ENCODE measurements at regions not wholly inside any gene's neighbourhood (a gene's known extent, or its start where the extent isn't known, plus 50 kb on each side); places are given as distances from the start of the nearest gene placed in this dataset.

- Histone ChIP-seq H3K9me2 (replicated peaks; ENCODE audit: insufficient read depth, low read length) (no peaks in the 10 kb centered on the region), H3K9ac (ENCODE audit: low read length) (no peak overlapping the region), H3K4me3 (ENCODE audit: insufficient read depth, low read length, poor library complexity, severe bottlenecking) (no peak overlapping the region), H4K20me1 (ENCODE audit: low read depth, low read length) (no peaks in the 10 kb centered on the region), H3K27ac (ENCODE audit: low read depth, low read length) (no peak overlapping the region), H2AFZ (ENCODE audit: low read depth, low read length, severe bottlenecking) (no peak overlapping the region), H3K27me3 (ENCODE audit: low read length) (no peaks in the 10 kb centered on the region), H3F3A (ENCODE audit: insufficient read depth) (no peaks in the 10 kb centered on the region), H3K79me2 (ENCODE audit: insufficient read depth, low read length) (no peaks in the 10 kb centered on the region), H3K4me2 (ENCODE audit: low read depth, low read length, poor library complexity, severe bottlenecking) (no peak overlapping the region), H3K36me3 (ENCODE audit: low read length) (no peaks in the 10 kb centered on the region), H3K9me3 (ENCODE audit: insufficient read depth, low read length) (no peaks in the 10 kb centered on the region)
- TF ChIP-seq CTCF (IDR thresholded peaks at IDR 0.05; ENCODE audit: insufficient read depth, low read length, poor library complexity, severe bottlenecking) (no peak), EZH2phosphoT487 (conservative IDR thresholded peaks at IDR 0.05; ENCODE audit: low read length) (no peak)
Measured at GRCh38 chr16:60491273-60491672, 1545.0 kb downstream of the CDH8 start.

- TF ChIP-seq EZH2phosphoT487 (conservative IDR thresholded peaks at IDR 0.05; ENCODE audit: low read length) (no peak), CTCF (IDR thresholded peaks at IDR 0.05; ENCODE audit: insufficient read depth, low read length, poor library complexity, severe bottlenecking) (no peak)
- Histone ChIP-seq H3K27ac (ENCODE audit: low read depth, low read length) (no peak overlapping the region), H3K4me3 (ENCODE audit: insufficient read depth, low read length, poor library complexity, severe bottlenecking) (no peak overlapping the region), H3K36me3 (ENCODE audit: low read length) (no peaks in the 10 kb centered on the region), H3K4me2 (ENCODE audit: low read depth, low read length, poor library complexity, severe bottlenecking) (no peak overlapping the region), H3K9ac (ENCODE audit: low read length) (no peak overlapping the region), H3K9me3 (ENCODE audit: insufficient read depth, low read length) (no peaks in the 10 kb centered on the region), H2AFZ (ENCODE audit: low read depth, low read length, severe bottlenecking) (no peak overlapping the region), H3K9me2 (replicated peaks; ENCODE audit: insufficient read depth, low read length) (no peaks in the 10 kb centered on the region), H3F3A (ENCODE audit: insufficient read depth) (no peaks in the 10 kb centered on the region), H4K20me1 (ENCODE audit: low read depth, low read length) (no peaks in the 10 kb centered on the region), H3K27me3 (ENCODE audit: low read length) (no peaks in the 10 kb centered on the region), H3K79me2 (ENCODE audit: insufficient read depth, low read length) (no peaks in the 10 kb centered on the region)
Measured at GRCh38 chr16:60485872-60486489, 1550.3 kb downstream of the CDH8 start.

- Histone ChIP-seq H3K9ac (ENCODE audit: low read length) (no peak overlapping the region), H3K27me3 (ENCODE audit: low read length) (no peaks in the 10 kb centered on the region), H3F3A (ENCODE audit: insufficient read depth) (no peaks in the 10 kb centered on the region), H3K9me3 (ENCODE audit: insufficient read depth, low read length) (no peaks in the 10 kb centered on the region), H4K20me1 (ENCODE audit: low read depth, low read length) (no peaks in the 10 kb centered on the region), H3K27ac (ENCODE audit: low read depth, low read length) (no peak overlapping the region), H3K79me2 (ENCODE audit: insufficient read depth, low read length) (no peaks in the 10 kb centered on the region), H3K36me3 (ENCODE audit: low read length) (no peaks in the 10 kb centered on the region), H3K4me3 (ENCODE audit: insufficient read depth, low read length, poor library complexity, severe bottlenecking) (no peak overlapping the region), H3K9me2 (replicated peaks; ENCODE audit: insufficient read depth, low read length) (no peaks in the 10 kb centered on the region), H3K4me2 (ENCODE audit: low read depth, low read length, poor library complexity, severe bottlenecking) (no peak overlapping the region), H2AFZ (ENCODE audit: low read depth, low read length, severe bottlenecking) (no peak overlapping the region)
- TF ChIP-seq CTCF (IDR thresholded peaks at IDR 0.05; ENCODE audit: insufficient read depth, low read length, poor library complexity, severe bottlenecking), result no peak
Measured at GRCh38 chr16:60484901-60485300, 1551.3 kb downstream of the CDH8 start.

Data from SU-DHL-6 (cell line).